Coronary artery (tissue), 2 donors: ENCODE measurements at regions not wholly inside any gene's neighbourhood (a gene's known extent, or its start where the extent isn't known, plus 50 kb on each side); places are given as distances from the start of the nearest gene placed in this dataset.
"Not testable (repeated sequence)": the region's sequence is repeated elsewhere in the genome, so short reads cannot be mapped to it uniquely, and the experiment has no call there.

Experiments used
- DNase-seq: peaks from one replicate; pipeline ENCODE4 v3.0.0-alpha.2; 2017; ENCODE audit warnings: low spot score
- H3K27ac ChIP-seq, 2 donors: fragments of 200-600 bp; sonication (generic); one replicate each; pipeline ENCODE4 v1.5.1; 2016 to 2019
- H3K4me3 ChIP-seq: fragments of 200-600 bp; sonication (generic); 2 replicates; pipeline ENCODE4 v1.5.1; 2016; ENCODE audit warnings: mild to moderate bottlenecking, moderate library complexity
- TF ChIP-seq, protein P1 (sequence below): fragments of 200-600 bp; sonication (generic); IDR thresholded peaks from one replicate; pipeline ENCODE4 v1.5.1; 2019; ENCODE audit warnings: antibody characterized with exemption

DNA sequence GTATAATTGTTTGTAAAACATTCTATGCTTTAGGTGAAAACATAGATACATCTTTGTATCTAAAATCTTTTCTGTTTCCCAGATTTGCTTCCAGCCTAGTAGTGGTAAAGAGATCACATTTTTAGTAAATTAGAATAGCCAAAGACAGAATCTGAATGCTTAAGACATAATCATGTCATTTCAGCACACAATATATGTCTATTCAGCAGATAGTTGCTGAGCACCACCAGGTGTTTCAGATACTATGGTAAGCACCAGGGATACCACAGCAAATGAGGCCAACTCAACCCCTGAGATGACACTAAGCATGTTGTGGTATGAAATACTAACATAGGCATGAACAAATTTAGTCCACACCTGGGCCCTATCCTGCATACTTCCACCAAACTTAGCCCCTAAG is 195.2 kb upstream of the SOX14 start:
- no peak overlapping the region for H3K27ac ChIP-seq
- DNase-seq, result no peak
- TF ChIP-seq, protein P1, sequence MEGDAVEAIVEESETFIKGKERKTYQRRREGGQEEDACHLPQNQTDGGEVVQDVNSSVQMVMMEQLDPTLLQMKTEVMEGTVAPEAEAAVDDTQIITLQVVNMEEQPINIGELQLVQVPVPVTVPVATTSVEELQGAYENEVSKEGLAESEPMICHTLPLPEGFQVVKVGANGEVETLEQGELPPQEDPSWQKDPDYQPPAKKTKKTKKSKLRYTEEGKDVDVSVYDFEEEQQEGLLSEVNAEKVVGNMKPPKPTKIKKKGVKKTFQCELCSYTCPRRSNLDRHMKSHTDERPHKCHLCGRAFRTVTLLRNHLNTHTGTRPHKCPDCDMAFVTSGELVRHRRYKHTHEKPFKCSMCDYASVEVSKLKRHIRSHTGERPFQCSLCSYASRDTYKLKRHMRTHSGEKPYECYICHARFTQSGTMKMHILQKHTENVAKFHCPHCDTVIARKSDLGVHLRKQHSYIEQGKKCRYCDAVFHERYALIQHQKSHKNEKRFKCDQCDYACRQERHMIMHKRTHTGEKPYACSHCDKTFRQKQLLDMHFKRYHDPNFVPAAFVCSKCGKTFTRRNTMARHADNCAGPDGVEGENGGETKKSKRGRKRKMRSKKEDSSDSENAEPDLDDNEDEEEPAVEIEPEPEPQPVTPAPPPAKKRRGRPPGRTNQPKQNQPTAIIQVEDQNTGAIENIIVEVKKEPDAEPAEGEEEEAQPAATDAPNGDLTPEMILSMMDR, result no peak
- H3K4me3 ChIP-seq, result no peak overlapping the region

DNA sequence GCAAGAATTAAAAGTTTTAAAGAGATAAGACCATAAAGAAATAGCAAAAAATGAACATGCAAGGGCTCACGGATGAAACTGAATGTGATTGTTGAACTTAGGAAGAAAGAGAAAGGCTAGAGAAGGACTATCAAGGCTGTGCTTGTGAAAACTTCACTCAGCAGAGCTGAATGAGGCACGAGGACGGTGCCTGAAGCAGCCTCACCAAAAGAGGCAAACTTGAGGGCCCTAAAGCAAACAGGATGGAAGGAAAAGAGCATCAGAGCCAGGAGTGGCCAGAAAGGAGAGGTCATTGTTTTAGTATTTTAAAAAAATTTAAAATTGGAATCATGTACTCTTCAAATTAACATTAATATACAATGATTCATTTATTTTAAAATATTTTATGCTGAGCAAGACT is 191.2 kb upstream of the SOX14 start:
- TF ChIP-seq, protein P1, result no peak
- Histone ChIP-seq H3K27ac (no peak overlapping the region), H3K4me3 (no peak overlapping the region)
- no peak for DNase-seq

DNA sequence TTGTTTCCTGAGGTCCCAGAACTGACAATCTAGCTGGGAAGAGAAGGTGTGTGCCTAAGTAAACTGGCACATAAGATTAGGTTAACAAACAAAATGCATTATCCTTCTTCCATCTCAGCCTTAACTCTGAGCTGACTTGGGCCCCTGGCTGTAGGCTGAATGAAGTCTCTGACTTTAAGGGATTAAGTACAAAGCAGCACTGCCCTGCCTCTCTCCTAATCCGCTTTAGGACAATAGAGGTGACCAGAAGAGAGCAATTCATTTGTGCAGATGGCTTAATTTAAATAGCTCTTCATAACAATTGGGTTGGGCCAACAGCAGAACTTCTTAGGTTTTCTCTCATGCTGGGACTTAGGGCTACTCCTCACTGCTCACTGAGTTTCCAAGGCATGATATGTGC is 181.6 kb upstream of the SOX14 start:
- H3K27ac ChIP-seq, result no peak overlapping the region
- no peak for DNase-seq
- no peak overlapping the region for H3K4me3 ChIP-seq
- TF ChIP-seq, protein P1, result no peak

DNA sequence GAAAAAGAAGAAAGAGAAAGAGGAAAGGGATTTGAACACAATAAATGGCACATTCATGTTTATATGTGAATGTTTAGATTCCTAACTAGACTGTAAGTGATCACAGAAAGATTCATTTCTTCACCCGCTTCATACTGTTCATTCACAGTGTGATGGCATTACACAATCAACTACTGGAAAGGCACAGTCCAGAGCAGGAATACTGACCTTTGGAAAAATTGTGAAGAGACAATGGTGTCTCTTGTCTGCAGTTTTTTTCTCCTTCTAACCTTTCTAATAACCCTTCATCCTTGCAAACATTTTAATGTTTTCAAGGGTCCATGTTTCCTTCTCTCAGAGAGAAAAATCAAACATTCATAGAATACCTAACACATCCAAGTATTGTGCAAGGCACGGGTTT is 180.9 kb upstream of the SOX14 start:
- TF ChIP-seq, protein P1, result no peak
- no peak overlapping the region for H3K4me3 ChIP-seq
- DNase-seq, result no peak
- H3K27ac ChIP-seq, result no peak overlapping the region

DNA sequence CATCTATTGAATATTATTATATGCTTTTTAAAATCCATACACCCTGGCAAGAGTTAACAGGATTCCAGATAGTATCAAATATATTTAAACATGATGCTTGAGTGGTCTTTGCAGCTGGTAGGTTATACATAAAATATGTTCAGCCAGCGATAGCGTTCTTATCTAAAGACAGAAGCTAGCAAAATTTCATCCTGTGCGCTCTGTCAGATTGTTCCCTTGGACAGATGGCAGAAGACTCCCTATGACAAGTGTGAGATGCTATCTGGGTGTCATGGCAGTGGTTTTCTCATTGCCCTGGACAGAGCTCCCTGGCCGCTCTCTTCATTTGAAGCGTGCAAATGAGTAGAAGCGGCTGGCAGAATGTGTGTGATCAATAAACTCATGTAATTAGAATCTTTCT is 175.2 kb upstream of the SOX14 start:
- Histone ChIP-seq H3K4me3 (no peak overlapping the region), H3K27ac (no peak overlapping the region)
- TF ChIP-seq, protein P1, result no peak
- DNase-seq, result no peak

DNA sequence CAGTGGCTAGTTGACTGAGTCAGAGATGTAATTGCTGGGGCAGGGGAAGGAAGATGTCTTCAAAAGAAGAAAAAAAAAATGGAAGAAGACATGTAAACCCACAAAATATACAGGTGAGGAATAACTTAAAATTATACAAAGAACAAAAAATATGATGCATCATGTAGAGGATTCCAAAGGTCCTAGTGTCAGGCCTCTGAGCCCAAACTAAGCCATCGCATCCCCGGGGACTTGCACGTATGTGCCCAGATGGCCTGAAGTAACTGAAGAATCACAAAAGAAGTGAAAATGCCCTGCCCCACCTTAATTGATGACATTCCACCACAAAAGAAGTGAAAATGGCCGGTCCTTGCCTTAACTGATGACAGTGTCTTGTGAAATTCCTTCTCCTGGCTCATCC is 168.7 kb upstream of the SOX14 start:
- not testable (repeated sequence) for H3K4me3 ChIP-seq, H3K27ac ChIP-seq, DNase-seq

DNA sequence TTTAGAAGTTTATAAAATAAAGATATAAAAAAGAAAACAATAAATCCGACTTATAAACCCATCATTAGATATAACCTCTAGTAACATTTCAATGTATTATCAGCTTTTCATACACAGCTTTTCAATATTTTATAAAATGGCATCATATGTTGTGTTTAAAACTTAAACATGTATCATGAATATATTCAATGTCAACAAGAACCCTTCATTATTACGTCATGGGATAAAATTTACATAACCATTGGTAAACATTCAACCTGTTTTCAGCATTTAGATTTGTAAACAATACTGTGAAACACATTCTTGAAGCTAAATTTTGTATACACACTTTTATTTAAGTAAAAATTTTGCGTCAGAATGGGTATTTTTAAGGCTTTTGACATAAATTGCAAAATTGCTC is 153.4 kb upstream of the SOX14 start:
- Histone ChIP-seq H3K27ac (no peak overlapping the region), H3K4me3 (no peak overlapping the region)
- no peak for DNase-seq
- TF ChIP-seq, protein P1, result no peak

DNA sequence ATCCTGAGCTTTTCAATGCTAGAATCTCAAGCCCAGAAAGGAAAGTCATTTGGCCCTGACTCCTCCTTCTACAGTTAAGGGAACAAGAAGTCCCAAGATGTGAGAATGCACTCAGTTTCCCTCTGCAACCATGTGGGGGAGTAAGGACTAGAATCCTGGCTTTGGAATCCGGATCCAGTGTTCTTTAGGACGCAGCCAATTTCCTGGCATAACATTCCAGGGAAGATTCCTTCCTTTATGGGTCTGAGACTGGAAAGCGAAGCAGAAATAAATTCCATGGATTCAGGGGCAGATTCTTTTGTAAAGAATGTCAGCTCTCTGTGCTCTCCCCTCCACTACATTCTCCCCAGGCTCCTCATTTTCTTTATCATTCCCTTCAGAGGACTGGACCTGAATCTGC is 151.8 kb upstream of the SOX14 start:
- H3K27ac ChIP-seq, result no peak overlapping the region
- no peak overlapping the region for H3K4me3 ChIP-seq
- TF ChIP-seq, protein P1, result no peak
- DNase-seq, result no peak
